ENCODE measurements at regions not wholly inside any gene's neighbourhood (a gene's known extent, or its start where the extent isn't known, plus 50 kb on each side); places are given as distances from the start of the nearest gene placed in this dataset.
A peak's percentile ranks its signal among the peaks of the same experiment; 100 is the strongest.
"Not testable (repeated sequence)": the region's sequence is repeated elsewhere in the genome, so short reads cannot be mapped to it uniquely, and the experiment has no call there.

DNA sequence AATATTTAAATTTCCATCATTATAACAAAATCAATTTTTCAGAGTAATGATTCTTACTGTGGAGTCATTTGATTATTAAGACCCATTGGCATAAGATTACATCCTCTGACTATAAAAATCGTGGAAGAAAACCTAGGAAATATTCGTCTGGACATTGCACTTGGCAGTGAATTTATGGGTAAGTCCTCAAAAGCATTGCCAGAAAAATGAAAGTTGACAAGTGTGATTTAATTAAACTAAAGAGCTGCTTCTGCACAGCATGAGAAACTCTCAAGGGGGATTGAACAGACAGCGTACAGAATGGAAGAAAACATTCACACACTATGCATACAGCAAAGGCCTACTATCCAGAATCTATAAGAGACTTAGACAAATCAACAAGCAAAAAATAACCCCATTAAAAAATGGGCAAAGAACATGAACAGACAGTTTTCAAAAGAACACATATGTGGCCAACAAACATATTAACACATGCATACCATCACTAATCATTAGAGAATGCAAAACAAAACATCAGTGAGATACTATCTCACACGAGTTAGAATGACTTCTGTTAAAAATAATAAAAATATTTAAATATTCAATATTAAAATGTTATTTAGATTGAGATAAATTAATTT, 111.4 kb downstream of the CCDC74A start:
- DNase-seq (ENCODE audit: low read depth) = not testable (repeated sequence)

DNA sequence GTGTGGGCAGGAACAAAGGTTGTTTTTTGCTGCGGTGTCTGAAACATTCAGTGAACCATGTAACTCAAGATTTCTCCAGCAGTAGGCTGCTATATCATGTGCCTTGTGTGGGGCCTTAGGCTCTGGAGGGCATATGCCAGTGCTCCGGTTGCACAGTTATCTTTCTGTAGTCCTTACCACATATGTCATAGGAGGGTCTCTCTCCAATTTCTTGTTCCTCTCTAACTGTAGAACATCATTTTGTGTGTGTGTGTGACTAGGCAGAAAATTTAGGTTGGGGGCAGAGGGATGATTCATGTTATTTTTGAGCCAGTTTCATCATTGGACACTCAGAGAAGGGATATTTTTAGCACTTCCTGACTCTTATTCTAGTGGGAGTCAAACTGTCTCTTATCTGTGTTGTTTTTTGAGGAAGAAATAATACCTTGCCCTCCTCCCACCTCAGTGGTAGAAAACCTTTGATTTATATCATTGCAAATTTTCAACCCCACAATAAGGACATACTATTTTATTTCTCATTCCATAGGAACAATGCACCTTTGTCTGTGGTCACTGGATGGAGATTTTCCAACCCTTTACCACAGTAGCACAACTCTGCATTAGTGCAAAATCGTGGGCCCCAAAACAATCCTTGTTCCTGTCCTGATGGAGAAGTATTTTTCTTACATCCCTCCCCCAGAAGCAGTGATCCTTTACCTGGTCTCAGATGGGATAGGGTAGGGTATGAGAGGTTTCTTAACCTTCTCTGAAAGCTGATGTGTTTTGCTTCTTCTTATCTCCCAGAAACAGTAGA, 113.9 kb downstream of the CCDC74A start:
- peak; percentile 19 for DNase-seq (ENCODE audit: low read depth)

DNA sequence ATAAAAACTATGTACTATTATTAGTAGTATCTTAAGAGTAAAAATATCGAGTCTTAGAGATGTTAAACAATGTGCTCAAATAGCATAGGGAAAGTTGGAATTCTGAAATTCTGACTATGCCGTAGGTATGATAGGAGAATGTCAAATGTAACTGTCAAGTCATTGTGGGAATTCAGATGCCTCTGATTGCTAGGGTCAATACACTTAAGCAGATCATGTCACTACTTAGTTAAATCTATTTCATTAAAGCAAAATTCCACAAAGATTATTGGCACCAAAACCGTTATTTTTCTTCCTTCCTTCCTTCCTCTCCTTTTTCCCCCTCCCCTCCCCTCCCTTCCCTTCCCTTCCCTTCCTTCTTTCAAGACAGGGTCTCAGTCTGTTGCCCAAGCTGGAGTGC, 115.5 kb downstream of the CCDC74A start:
- not testable (repeated sequence) for DNase-seq (ENCODE audit: low read depth)

DNA sequence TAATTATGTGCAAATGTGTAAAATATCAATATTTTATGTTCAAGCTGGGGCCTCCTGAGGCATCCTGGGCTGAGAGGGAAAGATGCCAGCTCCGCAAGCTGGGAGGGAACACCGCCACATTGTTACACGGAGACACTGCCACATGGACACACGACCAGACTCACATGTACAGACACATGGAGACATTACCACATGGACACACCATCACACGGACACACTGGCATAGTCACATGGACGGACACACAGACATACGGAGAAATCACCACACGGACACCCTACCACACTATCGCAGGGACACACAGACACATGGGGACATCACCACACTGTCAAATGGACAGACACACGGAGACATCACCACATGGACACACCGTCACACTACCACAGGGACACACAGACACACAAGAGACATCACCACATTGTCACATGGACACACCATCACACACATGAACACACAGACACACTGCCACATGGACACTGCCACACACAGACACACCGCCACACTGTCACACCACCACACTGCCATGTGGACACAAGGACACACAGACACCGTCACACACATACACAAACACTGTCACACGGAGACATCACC, 117.6 kb downstream of the CCDC74A start:
- no peak for DNase-seq (ENCODE audit: low read depth)

DNA sequence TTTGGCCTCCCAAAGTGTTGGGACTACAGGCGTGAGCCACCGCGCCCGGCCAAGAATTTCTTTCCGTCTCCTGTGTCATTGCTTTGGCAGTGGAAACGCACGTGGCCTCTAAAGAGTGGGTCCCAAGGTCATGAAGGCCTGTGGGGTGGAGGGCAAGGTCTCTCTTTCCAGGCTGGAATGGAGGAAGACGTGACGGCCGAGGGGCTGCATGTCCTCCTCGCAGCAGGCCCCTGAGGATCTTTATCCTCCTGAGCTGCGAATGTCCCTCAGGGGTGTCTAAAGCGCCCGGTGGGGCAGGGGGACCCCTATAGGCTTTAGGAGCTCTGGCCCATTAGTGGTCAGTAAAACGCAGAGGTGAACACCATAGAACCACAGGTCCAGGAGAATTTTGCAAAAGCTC, 118.5 kb downstream of the CCDC74A start:
- not testable (repeated sequence) for DNase-seq (ENCODE audit: low read depth)

DNA sequence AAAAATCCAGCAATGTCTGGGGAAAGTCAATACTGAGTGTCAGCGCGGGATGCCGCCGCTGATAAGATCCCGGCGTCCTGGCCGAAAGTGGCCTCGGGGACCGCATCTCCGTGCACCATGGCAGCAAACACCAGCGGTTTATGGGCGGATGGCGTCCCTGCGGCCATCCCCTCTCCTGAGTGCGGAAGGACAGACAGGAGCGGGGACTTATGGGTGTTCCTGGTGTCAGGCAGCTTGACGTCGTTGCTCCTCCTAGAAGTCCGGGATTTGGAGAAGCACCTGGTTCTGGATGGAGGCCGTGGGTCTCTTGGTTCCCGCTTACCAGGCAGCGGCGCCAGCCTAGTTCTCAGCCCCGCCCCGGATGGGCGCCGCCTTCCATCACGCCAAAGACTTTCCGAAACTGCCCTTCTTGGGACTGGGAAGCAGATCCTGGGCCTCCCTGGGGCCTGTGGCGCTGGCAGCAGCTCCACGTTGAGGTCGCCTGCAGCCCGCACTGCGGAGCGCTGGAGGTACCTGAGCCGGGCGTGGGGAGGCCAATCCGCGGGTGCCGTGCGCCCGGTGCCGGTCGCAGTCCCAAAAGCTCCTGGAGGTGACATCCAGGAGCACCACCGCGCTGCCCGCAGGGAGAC, 119.1 kb downstream of the CCDC74A start:
- DNase-seq (ENCODE audit: low read depth) = no peak

DNA sequence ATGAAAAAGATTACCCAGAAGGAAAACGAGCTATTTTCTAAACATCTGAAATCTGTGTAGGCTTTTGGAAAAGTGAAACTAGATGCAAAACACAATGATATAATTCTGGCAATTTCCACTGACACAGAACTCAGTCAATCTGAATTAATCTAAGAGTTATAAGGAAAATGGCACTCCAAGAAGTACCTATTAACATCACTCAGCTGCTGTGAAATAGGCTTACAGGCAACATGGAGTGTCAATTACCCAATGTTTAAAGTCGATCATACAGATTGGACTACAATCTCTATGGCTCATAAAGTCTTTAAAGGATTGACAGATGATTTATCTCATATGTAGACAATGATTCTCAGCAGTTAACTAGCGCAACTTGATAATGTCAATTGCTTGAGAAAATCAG, 120.9 kb downstream of the CCDC74A start:
- DNase-seq (ENCODE audit: low read depth) = not testable (repeated sequence)

DNA sequence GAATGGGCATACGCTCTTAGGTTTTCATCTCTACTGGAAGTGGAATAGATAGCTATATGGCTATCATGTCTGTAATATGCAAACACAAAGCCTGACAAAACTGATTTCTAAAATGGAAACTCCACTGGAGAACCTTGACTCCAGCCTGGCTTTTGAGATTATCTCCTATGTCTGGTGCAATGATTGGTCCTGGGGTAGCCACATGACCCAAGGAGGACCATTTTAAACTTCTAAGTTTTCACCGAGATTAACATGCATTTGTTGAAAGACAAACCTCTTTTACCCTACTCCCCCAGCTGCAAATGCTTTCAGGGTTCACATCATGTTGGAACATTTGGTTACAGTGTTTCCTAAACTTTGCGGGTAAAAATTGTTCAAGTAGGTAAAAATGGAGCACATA, 124.6 kb downstream of the CCDC74A start:
- DNase-seq (ENCODE audit: low read depth) = not testable (repeated sequence)

DNA sequence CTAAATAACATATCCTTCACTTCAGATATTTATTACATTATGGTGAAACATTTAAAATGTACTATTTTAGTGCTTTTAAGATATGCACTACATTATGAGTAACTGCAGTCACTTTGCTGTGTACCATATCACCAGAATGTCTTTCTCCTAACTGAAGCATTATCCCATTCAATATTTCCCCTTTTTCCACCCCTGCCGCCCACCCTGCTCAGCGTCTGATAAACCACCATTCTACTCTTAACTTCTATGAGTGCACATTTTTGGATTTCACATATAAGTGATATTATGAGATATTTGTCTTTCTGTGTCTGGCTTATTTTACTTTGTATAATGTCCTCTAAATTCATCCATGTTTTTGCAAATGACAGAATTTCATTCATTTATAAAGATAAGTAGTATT, 126.4 kb downstream of the CCDC74A start:
- DNase-seq (ENCODE audit: low read depth) = not testable (repeated sequence)

DNA sequence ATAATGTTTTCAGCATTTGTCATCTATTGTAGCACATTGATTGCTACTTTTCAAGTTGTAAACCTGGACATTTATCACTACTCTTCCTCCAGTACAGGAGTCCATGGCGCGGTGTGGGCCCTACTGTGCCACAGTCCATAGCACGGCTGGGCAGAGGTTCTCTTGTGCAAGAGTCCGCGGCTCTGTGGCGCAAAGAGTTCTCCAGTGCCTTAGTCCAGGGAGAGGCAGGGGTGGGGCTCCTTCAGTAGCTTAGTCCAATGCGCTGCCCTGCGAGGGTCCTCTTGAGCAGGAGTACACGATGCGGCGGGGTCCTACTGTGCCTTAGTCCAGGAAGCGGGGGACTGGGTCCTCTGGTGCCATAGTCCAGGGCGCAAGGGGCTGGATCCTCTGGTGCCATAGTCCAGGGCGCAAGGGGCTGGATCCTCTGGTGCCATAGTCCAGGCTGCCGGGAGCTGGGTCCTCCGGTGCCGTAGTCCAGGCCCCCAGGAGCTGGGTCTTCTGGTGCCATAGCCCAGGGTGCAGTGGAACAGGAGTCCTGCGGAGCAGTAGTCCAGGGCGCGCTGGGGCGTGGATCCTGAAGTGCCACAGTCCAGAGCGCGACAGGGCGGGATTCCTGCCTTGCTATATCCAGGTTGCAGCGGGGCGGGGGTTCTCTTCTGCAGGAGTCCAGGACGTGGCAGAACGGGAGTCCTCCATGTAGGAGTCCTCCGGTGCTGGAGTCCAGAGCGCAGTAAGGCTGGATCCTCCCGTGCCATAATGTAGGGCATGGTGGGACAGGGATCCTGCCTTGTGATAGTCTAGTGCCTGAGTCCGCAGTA, 129.3 kb downstream of the CCDC74A start:
- no peak for DNase-seq (ENCODE audit: low read depth)

DNA sequence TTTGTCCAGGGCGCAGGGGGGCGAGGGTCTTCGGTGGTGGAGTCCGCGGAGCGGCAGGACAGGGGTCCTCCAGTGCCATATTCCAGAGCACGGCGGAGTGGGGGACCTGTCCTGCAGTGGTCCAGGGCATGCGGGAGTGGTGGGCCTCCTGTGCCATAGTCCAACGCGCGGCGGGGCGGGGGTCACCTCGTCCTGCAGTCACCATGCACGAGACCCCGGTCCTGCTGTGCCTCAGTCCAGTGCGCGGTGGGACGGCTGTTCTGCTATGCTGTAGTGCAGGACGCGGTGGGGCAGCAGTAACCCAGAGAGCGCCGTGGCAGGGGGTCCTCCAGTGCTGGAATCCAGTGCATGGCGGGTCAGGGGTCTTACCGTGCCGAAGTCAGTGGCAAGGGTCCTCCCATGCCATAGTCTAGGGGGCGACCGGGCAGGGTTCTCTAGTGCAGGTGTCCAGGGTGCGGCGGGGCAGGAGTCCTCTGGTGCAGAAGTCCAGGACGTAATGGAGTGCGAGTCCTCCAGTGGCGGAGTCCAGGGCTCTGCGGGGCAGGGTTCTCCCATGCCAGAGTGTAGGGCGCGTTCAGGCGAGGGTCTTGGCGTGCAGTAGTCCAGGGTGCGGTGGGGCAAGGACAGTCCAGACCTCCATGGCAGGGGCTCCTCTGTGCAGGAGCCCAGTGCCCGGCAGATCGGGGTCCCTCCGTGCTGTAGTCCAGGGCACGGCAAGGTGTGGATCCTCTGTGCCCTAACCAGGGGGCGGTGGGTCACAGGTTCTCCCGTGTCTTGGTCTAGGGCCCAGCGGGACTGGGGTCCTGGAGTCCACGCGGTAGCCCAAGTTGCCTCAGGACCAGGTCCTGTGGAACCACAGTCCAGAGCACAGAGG, 130.4 kb downstream of the CCDC74A start:
- no peak for DNase-seq (ENCODE audit: low read depth)

DNA sequence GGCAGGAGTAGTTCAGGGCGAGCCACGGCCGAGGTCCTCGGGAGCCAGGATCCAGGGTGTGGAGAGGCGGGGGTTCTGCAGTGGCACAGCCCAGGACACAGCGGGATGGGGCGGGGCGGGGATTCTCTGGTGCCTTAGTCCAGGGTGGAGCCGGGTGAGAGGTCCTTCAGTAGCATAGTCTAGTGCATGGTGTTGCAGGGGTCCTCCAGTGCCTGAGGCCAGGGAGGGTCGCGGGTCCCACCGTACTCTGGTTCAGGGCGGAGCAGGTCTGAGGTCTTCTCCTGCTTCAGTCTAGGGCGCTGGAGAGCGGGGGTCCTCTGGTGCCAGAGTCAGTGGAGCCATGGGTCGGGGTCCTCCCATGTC, 131.1 kb downstream of the CCDC74A start:
- no peak for DNase-seq (ENCODE audit: low read depth)

DNA sequence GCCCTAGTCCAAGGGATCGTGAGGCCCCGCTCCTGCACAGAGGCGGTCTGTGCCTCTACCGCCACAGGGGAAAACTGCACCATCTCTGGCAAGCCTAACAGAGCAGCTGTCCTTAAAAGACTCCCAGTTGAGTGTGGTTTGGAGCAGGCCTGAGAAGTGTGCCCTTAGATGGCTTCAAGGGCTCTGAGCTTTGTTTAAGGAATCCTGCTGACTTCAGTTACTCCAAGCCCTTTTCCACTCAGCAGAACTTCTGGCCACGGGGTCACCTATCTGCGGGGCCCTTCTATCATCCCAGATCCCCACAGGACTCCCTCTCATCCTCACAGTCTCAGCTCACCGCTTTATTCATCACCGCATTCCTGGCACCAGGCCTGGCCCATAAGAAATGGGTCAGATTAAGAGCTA, 131.5 kb downstream of the CCDC74A start:
- DNase-seq (ENCODE audit: low read depth) = peak; percentile 32

DNA sequence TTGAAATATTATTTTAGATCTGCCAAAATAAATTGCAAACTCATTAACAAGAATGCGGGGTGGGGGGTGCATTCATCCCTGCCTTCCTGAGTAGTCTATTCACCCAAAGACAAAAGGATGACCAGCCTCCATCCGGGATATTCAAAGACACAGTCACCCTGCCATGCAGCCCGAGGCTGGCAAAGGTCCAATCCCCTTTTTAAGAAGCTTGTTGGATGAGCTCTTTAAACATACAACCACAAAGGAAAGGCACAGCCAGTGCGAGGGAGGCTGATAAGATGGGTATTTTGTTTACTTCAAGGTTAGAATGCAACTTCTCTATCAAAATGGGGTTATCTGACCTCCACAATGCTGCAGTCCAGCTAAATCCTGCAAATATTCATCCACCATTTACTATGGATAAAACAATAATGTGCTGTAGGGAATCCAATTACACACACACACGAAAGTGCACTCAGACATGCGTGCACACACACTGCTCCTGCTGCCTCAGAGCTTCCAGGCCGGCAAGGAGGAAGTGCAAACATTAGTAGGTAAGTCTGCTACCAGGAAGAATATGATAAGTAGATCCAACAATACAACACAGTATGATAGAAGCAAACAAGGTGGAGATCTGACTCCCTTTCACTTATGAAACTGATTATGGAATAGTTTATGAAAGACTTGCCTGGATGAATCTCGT, 133.6 kb downstream of the CCDC74A start:
- DNase-seq (ENCODE audit: low read depth) = peak; percentile 31

DNA sequence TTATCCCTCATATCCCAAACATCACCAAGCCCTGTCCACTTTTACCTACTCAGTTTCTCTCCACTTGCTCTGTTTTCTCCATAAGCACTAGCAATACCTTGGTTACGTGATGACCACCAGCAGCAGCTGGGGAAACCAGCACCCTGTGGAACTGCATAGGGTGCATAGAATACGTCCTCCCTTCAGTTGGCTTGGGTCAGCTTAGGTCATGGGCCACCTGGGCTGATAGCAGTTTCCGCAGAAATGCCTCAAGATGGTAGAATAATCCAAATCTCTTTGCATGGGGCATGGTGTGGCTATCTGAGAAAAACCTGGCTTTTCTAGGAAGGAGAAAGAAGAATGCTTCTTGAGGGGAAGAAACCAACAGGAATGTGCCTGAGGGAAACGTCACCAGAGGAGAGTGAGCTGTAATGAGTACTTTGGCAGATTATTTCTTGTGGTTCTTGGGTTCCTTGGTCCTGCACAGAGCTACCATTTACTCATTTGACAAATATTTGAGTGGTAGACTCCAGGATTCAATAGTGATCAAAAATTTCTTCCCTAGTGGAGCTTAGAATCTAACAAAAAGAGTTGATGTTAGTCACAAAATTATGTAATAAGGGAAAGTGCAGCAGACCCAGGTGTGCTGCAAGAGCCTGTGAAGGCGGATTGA, 134.3 kb downstream of the CCDC74A start:
- peak; percentile 55 for DNase-seq (ENCODE audit: low read depth)

DNA sequence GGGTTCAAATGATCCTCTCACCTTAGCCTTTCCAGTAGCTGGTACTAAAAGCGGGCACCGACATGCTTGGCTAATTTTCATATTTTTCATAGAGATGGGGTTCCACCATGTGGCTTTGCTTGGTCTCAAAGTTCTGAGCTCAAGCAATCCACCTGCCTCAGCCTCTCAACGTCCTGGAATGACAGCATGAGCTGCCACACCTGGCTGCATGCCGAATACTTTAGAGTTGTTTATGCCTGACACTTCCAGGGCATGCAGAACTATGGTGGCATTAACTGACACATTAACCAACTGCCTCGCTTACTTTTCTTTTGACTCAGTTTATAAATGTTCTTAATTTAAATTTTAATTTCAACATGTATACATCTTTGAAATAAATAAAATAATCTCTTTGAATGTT, 135.8 kb downstream of the CCDC74A start:
- not testable (repeated sequence) for DNase-seq (ENCODE audit: low read depth)

DNA sequence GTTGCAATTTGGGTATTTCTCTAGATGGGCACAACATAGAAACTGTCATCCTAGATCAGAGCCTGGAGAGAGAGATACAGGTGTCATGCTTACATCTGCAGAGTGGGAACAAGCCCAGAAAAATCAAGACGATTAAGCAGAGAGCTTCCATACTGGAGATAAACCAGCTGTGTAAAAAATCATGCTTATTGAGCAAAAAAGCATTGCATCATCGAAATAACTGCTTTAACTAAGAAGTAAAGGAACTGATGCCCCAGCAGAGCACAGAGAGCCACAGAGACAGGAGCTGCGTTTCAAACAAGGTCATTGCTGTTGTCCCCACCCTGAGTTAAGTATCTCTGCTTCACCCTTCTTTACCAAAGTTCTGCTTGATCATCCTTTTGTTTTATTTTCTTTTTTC, 138.0 kb downstream of the CCDC74A start:
- not testable (repeated sequence) for DNase-seq (ENCODE audit: low read depth)

DNA sequence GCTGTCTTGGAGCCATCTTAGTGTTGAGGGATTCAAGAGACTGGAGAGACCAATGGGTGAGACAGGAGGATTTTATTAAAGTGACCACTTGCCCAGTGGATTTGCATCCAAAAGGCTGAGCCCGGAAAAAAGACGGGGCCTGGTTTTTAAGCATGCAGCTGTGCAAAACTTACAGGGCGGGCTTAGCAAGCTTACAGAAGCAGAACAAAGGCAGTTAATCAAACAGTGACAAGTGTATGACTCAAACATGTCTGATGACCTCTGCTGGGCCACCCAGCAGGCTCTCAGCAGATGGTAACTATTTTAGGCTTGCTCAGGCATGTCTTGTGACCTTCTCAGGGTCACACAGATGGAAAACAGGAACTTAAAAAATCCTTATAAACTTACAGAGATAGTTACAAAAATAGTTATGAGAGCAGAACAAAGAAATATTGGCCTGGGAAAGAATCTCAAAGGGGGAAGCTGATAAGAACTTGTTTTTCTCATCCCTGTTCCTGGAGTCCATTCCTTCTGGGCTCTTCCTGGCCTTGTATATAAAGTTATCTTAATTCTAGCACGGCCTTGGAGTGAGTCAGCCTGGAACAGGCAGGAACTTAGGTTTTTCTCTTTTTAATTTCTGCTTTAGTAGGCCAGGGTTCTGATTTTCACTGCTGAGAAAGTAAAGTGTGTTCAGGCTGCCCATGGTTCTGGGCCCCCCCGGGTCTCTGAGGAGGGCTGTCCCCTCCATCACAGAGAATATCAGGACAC, 141.3 kb downstream of the CCDC74A start:
- peak; percentile 69 for DNase-seq (ENCODE audit: low read depth)
